HL-60/S4 treated with phorbol 12-myristate 13-acetate at 8.2 ng/mL for 4 days and 3 days (cell line): ENCODE measurements at regions not wholly inside any gene's neighbourhood (a gene's known extent, or its start where the extent isn't known, plus 50 kb on each side); places are given as distances from the start of the nearest gene placed in this dataset.

Source experiments
- in situ Hi-C: fragments of 300-500 bp; cut with MboI; formaldehyde crosslinking; loops from 2 replicates; pipeline ENCODE4 v1.15.0; 2022; ENCODE audit warnings: low sequenced_read_pairs

DNA sequence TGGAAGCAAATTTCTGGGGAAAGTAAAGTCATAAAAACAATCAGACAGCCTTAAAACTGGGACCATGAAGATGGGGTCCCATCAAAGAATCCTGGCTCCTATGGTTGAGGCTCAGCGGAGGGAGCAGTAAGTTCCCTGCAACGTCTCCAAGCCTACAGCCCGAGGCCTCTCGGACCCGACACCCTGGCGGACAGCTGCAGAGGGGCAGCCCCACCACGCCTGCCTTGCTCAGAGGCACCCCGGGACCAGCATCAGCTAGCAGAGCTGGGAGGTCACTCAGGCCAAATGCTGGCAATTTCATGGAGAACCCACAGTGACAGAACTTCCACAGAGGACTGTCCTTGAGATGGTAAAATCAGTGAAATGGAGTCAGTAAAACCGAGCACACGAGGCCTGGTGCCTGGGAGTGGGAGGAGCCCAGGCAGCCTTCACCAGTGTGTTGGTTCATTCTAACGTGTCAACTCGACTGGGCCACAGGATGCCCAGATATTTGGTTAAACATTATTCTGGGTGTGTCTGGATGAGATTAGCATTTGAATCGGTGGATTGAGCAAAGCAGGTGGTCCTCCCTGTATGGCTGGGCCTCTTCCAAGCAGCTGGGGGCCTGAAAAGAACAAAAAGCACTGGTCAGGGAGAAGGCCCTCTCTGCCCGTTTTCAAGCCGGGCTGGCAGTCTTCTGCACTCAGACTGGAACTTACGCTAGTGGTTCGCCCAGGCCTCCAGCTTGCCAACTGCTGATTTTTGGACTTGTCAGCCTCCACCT, 96.2 kb upstream of the INSIG1 start:
- in situ Hi-C loops, result loop anchor here (10.0 kb wide), 1 partner anchor 93 kb away; the partner anchor contains the start of gene INSIG1

DNA sequence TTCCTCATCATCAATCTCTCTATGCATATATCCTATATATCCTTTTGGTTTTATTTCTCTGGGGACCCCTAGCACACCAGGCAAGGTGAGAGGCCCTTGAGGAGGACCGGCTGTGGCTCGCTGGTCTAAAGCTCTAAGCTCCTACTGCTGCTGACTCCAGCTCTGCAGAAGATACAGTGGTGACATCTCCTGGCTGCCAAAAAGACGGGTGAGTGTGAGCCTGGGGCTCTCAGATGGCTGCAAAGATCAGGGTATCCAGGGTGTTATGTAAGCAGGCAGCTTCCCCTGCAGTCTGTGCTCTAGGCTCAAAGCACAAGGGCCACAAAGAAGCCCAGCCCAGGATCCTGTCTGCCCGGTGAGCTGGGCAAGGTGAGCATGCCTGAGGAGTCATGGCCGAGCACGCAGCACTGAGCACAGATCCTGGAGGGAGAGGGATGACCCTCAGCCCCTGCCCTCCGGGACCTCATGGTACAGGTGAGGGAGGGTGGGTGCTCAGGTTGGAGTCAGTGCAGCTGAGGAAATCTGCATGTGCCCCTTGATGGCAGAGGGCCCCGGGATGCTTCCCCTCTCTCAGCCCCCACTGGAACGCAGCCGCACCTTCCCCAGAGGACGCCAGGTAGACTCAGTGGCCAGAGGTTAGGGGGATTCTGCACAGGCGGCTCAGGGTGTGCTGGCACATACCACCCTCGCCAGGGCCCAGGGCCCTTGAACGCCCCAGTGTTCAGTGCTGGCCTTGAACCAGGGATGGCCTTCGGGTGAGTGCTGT, 95.4 kb upstream of the INSIG1 start:
- in situ Hi-C loops, result loop anchor here (10.0 kb wide), 1 partner anchor 93 kb away; the partner anchor contains the start of gene INSIG1

DNA sequence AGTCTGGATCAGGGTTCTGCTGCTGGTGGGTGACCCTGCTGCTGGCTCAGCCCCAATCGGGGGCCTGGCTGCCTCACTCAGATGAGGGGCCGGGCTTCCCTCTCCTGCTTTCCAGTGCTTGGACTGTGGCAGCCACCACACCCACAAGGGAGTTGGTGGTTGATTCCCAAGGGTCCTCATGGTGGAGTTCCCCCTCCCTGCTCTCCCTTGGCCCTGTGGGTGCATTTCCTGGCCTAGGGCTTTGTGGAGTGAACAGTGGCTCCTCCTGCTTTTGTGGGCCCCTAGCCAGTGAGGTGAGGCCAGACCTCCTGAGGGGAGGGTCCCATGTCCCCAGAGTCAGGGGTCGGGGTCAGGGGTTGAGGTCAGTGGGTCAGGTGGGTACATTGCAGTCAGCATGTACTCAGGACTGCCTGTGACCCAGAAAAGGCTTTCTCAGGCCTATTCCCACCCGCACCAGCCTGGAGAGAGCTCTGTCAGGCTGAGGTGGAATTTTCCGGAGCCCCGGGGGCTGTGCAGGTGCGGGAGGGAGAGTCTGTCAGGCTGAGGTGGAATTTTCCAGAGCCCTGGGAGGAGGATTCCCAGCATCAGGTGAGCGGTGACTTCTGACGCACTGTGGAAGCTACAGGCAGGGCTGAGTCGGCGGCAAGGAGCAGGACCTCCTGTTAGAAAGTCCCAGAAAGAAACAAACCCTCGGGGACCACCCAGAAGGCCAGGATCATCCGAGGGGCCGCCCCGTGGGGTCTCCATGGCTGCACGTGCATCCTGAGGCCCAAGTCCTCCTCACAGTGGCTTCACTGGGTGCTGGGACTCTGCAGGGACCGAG, 94.4 kb upstream of the INSIG1 start:
- in situ Hi-C loops, result loop anchor here (10.0 kb wide), 1 partner anchor 92 kb away; the partner anchor contains the start of gene INSIG1

DNA sequence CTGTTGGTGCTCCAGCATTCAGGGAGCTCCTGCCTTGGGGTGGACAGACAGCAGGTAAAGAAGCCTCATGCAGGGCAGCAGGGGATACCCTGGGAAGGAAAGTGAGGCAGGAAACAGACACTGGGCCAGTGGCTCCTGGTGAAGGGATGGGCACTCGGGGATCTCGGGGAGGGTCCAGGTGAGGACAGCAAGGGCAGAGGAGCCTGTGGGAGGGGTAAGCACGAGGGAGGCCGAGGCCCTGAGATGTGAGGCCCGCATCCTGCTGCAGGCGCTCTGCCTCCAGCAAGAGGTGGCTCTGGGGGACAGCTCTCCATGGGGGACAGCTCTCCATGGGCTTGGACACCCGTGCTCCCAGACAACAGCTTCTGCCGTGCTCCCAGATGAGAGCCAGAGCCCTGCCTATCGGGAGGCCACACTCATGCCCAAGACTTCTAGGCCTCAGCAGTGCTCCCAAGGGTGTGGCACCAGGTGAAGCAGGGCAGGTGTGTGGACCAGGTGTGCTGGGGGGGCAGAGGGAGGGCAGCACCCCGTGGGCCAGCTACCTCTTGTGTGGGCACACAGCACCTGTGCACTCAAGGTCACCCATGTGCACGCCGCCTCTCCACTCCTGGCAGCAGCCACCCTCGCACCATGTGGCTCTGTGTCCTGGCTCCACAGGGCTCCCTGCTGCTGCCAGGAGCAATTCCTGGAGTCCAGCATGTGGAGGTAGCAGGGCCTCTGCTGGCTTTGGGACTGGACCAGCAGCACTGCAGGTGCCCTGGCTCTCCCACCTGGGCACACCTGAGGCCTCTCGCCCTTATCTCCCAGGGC, 93.6 kb upstream of the INSIG1 start:
- in situ Hi-C loops, result loop anchor here (10.0 kb wide), 1 partner anchor 91 kb away; the partner anchor contains the start of gene INSIG1

DNA sequence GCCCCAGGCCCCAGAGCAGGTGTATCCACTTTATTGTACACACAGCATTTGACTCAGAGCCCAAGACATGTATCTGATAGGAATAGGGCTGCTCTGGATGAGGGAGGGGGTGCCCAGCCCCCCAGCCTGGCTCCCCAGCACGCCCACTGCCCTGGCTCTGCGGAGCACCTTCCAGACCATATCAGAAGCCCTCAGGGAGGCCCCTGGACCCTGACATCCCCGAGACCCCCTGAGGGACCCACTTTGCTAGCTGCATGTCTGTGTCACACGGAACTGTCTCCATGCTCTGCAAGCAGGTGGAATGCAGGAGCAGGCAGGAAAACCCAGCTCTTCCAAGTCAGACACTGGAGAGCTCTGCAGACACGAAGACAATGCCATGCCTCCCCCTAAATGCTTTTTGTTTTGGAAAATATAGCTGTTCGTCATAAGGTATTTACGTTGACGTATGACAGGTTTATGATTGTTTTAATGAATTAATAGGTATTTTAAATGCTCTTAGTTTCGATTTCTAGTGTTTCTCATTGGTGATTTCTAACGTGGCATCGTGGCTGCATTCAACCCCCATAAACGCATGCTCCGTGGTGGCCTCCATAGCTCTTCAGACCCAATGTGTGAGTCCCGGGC, 92.8 kb upstream of the INSIG1 start:
- in situ Hi-C loops, result loop anchor here (10.0 kb wide), 1 partner anchor 90 kb away; the partner anchor contains the start of gene INSIG1

DNA sequence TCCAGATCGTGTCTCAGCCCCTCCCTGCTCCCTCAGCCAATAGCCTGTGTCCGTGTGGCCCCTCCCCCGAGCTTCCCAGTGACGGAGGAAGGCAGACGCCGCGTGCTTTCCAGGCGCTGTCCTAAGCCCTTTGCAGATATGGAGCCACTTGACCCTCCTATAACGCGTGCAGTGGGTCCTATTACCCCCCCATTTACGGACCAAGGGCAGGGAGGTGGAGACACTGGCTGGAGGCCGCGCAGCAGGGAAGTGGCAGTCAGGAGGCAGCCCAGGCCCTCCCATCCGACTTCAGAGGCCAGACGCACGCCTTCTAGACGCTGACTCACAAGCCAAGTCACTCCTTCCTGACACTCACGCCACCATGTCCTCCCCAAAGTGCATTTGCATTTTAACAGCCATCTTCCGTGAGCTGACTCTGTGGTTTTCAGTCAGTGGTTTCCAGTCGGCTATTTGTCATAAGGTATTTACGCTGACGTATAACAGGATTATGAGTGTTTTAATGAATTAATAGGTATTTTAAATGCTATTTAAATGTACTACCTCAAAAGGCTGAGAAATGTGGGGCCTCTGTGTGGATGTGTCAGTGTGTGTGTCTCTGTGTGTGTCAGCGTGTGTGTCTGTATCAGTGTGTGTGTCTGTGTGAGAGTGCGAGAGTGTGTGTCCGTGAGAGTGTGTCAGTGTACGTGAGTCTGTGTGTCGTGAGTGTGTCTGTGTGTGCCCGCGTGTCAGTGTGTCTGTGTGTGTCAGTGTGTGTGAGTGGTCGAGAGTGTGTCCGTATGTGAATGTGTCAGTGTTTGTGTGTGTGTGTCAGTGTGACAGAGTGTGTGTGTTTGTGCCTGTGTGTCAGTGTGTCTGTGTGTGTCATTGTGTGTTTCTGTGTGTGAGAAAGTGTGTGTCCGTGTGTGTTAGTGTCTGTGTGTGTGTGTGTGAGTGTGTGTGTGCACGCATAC, 92.0 kb upstream of the INSIG1 start:
- in situ Hi-C loops, result loop anchor here (10.0 kb wide), 1 partner anchor 89 kb away; the partner anchor contains the start of gene INSIG1

DNA sequence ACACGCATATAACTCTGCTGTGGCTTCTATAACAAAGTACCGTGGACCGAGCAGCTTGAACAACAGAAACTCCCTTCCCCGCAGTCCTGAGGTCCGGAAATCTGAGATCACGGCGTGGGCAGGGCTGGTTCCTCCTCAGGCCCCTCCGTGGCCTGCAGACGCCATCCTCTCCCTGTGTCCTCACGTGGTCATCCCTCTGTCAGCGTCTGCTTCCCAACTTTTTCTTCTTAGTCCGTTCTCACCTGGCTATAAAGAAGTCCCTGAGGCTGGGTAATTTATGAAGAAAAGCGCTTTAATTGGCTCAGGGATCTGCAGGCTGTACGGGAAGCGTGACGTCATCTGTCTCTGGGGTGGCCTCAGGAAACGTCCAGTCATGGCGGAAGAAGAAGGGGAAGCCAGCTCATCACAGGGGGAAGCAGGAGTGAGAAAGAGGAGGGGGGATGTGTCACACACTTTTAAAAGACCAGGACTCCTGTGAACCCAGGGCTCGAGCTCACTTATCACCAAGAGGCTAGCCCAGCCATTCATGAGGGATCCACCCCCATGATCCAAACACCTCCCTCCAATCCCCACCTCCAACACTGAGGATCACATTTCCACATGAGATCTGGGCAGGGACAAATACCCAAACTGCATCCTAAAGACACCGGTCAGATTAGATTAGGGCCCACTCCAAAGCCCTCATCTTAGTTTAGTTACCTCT, 91.2 kb upstream of the INSIG1 start:
- in situ Hi-C loops, result loop anchor here (10.0 kb wide), 1 partner anchor 88 kb away; the partner anchor contains the start of gene INSIG1

DNA sequence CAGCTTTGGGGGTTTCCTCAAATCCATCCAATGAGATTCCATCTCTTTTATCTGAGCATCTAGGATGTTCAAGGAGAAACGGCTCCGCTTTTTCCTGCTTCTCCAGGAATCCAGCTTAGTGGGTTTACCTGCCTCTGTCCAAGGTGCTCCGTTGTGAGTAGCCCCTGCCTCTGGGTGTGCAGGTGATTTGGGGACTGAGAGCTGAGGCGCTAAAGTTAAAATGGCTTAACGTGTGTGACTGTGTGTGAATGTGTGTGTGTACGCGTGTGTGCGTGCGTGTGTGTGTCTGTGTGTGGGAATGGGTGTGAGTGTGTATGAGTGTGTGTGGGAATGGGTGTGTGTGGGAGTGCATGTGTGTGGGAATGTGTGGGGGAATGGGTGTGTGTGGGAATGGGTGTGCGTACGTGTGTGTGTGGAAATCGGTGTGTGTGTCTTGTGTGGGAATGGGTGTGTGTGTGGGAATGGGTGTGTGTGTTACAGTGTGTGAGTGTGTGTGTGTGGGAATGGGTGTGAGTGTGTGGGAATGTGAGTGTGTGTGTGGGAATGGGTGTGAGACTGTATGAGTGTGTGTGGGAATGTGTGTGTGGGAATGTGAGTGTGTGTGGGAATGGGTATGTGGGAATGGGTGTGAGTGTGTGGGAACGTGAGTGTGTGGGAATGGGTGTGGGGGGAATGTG, 90.2 kb upstream of the INSIG1 start:
- in situ Hi-C loops, result loop anchor here (10.0 kb wide), 1 partner anchor 87 kb away; the partner anchor contains the start of gene INSIG1

DNA sequence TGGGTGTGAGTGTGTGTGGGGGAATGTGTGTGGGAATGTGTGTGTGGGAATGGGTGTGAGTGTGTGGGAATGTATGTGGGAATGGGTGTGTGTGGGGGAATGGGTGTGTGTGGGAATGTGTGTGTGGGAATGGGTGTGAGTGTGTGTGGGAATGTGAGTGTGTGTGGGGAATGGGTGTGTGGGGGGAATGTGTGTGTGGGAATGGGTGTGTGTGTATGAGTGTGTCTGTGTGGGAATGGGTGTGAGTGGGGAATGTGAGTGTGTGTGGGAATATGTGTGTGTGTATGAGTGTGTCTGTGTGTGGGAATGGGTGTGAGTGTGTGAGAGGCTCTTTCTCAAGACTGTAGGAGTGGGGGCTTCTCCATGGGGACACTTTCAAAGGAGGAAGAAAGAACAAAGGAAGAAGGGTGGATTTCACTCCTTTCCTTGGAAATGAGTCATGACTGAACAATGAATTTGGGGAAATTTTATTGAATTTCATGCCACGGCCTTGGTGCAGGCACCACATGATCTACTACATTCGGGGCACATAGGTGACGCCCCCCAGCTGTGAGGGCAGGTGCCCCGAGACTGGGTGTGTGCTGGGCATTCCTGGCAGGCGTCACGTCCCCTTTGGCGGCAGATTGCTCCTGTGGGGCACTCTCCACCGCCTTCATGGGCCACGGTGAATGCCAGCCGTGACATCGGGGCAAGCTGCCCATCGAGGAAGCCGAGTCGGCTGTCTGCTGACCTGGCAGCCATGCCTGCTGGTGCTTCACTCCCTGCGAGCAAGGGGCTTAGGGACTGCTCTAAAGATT, 88.8 kb upstream of the INSIG1 start:
- in situ Hi-C loops, result loop anchor here (10.0 kb wide), 1 partner anchor 86 kb away; the partner anchor contains the start of gene INSIG1

DNA sequence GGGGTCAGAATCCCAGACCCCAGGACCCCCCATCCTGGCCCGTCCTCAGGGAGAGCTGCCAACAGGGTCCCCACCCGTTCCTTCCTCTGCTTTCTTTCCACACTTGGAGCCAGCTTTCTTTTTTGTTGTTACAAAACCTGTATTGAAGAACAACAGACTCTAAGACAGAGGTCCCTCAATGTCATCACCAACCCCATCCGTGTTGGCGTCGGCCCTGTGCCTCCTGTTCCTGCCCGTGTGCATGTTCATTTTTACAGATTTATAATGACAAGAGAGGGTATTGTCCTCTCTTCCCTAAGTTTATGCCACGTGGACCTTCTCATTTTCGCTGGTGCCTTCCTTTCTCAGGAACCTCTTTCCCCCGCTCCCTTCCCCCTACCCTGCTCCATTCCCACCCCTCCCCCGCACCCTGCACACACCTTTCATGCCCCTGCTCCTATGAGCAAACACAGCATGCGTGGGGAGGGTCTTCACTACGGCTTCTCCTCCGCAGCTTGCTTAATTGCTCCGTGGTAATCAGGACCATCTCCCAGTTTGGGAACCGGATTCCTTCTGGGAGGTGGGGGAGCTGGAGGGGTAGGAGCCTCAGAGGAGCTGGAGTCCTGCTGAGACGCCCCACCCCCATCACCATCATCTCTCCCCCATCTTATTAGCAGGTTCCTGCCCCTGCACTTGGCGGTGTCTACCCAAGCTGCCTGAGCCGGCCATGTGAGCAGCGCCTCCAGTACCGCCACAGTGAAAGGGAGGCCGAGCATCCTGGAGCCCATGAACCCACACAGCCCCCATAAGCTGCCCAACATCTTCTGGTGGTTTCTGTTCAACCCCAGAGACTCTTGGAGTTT, 88.0 kb upstream of the INSIG1 start:
- in situ Hi-C loops, result loop anchor here (10.0 kb wide), 1 partner anchor 85 kb away; the partner anchor contains the start of gene INSIG1

DNA sequence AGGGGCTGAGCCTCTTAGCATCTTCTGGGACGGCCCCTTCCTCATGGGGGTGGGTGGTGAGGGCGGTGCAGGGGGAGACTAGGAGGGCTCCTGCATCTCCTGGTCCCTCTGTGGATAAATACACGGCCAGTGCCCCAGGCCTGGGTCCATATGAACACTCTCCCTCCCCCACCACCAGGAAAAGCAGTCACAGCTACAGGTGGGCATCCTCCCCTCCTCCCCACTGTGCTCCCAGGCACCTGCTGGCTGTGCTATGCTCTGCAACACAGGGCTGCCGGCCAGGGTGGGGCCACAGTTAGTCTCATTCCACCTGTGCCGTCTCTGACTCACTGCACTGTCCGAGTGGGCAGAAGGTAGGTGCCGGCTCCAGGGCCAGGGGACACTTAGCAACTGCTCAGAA, 87.3 kb upstream of the INSIG1 start:
- in situ Hi-C loops, result no loop called here

DNA sequence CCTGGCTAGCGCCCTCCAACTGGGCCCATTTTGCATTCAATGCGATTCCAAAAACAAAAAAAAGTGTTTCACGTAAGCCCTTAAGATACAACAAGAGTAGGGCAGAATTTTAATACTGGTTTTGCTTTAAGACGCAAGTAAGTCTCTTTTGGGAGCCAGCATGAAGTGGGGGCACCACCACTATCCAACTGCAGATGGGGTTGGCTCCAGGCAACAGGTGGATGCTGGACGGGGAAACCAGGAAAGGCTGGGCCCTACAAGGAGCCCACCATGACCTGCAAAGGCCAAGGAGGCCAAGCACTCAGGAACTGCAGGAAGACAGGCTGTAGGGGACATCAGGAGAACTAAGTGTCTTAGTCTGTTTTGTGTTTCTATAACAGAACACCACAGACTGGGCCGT, 86.5 kb upstream of the INSIG1 start:
- in situ Hi-C loops, result no loop called here

DNA sequence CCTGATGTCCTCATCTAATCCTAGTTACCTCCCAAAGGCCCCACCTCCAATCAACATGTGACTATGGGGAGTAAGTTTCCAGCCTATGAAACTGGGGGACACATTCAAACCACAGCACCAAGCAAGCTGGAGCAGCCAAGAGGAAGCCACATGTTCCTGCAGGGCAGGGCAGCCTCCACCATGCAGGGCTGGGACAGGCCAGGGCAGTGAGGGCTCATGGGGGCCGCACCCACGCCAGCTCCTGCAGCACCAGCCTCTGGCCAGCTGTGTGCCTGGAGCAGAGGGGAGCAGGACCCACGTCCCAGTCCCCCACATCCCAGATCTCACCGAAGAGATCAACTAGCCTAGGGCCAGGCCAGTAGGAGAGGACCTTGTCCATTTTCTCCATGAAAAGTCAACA, 85.9 kb upstream of the INSIG1 start:
- in situ Hi-C loops, result no loop called here

DNA sequence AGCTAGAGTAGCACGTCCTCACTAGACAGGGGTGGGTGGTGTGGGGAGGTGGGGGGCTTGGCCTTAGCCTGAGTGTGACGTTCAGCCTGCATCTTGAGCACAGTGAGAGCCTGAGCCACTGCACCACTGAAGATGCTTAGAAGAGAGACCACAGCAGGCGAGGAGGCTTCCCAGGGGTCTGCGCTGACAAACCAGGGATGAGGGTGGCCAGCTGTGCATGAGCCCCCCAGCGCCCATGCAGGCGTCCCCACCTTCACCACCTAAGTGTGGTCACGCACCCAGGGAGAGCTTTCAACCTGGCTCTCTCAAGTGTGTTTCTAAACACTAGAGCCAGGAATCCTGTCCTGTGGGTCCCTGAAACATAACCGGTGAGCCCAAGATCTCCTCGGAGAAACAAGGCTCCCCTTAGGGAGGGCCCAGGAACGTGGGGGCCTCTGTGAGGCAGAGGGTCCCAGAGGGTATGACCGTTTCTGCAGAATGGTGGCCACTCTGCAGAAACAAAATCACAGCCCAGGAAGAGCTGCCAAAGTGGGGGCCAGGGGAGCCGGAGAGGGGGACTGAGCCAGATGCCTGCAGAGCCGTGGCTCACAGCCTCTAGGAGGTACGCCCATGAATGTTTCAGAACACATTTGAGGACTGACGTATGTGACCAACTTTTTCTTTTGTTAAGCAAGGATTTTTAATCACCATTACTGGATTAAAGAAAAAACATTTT, 85.2 kb upstream of the INSIG1 start:
- in situ Hi-C loops, result no loop called here

DNA sequence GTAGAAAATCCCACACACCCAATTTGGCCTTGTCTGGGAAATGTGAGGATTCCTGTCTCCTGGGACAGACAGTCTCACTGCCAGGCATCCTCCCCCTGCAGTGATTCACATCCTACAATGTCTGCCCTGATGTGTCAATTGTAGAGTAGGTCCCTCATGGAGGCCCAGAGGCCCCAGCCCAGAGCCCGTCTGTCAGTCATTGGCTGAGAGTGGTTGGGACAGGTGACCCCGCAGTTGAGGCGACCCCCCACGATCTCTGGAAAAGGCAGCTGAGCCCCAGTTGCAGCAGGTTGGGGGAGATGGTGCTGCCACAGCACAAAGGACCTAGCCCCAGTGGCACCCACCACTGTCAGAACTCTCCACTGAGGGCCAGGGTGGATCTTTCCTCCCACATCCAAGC, 84.3 kb upstream of the INSIG1 start:
- in situ Hi-C loops, result no loop called here
